B cell (primary cell): ENCODE measurements at regions not wholly inside any gene's neighbourhood (a gene's known extent, or its start where the extent isn't known, plus 50 kb on each side); places are given as distances from the start of the nearest gene placed in this dataset.

Source experiments
- EZH2 ChIP-seq: IDR thresholded peaks from 2 replicates; pipeline ENCODE4 v1.6.1; 2012; ENCODE audit warnings: borderline replicate concordance, low read depth, mild to moderate bottlenecking, moderate library complexity, low read length; ENCODE audit not compliant: insufficient read depth, poor library complexity, severe bottlenecking
- TF ChIP-seq, protein P1 (sequence below): fragments of 200-600 bp; IDR thresholded peaks from one replicate; pipeline ENCODE4 v1.8.0; 2022; ENCODE audit warnings: antibody characterized with exemption, mild to moderate bottlenecking

DNA sequence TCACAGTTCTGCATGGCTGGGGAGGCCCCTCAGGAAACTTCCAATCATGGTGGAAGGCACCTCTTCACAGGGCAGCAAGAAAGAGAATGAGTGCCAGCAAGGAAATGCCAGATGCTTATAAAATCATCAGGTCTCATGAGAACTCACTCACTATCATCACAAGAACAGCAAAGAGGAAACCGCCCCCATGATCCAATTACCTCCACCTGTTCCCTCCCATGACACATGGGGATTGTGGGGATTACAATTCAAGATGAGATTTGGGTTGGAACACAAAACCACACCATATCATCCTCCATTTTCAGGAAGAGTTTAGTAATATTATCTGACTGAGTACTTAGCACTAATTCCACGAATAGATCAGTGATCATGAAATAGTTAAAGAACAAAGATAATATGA lies 244.2 kb downstream of the LMO4 start:
- TF ChIP-seq, protein P1, sequence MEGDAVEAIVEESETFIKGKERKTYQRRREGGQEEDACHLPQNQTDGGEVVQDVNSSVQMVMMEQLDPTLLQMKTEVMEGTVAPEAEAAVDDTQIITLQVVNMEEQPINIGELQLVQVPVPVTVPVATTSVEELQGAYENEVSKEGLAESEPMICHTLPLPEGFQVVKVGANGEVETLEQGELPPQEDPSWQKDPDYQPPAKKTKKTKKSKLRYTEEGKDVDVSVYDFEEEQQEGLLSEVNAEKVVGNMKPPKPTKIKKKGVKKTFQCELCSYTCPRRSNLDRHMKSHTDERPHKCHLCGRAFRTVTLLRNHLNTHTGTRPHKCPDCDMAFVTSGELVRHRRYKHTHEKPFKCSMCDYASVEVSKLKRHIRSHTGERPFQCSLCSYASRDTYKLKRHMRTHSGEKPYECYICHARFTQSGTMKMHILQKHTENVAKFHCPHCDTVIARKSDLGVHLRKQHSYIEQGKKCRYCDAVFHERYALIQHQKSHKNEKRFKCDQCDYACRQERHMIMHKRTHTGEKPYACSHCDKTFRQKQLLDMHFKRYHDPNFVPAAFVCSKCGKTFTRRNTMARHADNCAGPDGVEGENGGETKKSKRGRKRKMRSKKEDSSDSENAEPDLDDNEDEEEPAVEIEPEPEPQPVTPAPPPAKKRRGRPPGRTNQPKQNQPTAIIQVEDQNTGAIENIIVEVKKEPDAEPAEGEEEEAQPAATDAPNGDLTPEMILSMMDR: no peak
- TF ChIP-seq EZH2: no peak
